Left cardiac atrium (tissue), 4 donors: ENCODE measurements at regions not wholly inside any gene's neighbourhood (a gene's known extent, or its start where the extent isn't known, plus 50 kb on each side); places are given as distances from the start of the nearest gene placed in this dataset.
"Not testable (repeated sequence)": the region's sequence is repeated elsewhere in the genome, so short reads cannot be mapped to it uniquely, and the experiment has no call there.

Experiments used
- ATAC-seq, 2 donors: fragments of 200-7000 bp; cut with Tn5 transposase; one replicate each; pipeline ENCODE4 v1.9.1; 2020; ENCODE audit warnings: mild to moderate bottlenecking in 2 of 2, moderate library complexity in 2 of 2
- DNase-seq: peaks from one replicate; pipeline ENCODE4 v3.0.0-alpha.2; 2020
- intact Hi-C, 2 donors: fragments of 100-400 bp; cut with DNase I; formaldehyde crosslinking; loops; one replicate each; pipeline versions ENCODE4 v1.14.1 to v1.15.1; 2022 to 2023
- donor health status: DM: no; HTN: yes; CAD: no.
- donor health status: DM: no; HTN: yes; CAD: no; lungs with severe emphysema.
- donor health status: DM: yes; HTN: yes; CAD: no.
- donor health status: Dilated cardiomyopathy.

- intact Hi-C loops, result no loop called here
- ATAC-seq (no peak), DNase-seq (no peak)
These were observed 525.0 kb upstream of the SEMA3D start for GRCh38 chr7:85711894-85712293.

- DNase-seq (no peak), ATAC-seq (no peak)
- intact Hi-C loops, result no loop called here
These were observed 524.1 kb upstream of the SEMA3D start for GRCh38 chr7:85710960-85711359.

- no peak for DNase-seq
- no peak for ATAC-seq
- intact Hi-C loops, result no loop called here
These were observed 521.4 kb upstream of the SEMA3D start for GRCh38 chr7:85708221-85708620.

- DNase-seq (no peak), ATAC-seq (no peak)
- intact Hi-C loops, result no loop called here
These were observed 518.2 kb upstream of the SEMA3D start for GRCh38 chr7:85705076-85705475.

GRCh38 chr7:85703251-85704010 lies 516.6 kb upstream of the SEMA3D start:
- no peak for DNase-seq
- intact Hi-C loops, result no loop called here
- ATAC-seq, result no peak

GRCh38 chr7:85702348-85702747 lies 515.5 kb upstream of the SEMA3D start:
- ATAC-seq (no peak), DNase-seq (no peak)
- intact Hi-C loops, result no loop called here

GRCh38 chr7:85699482-85699881 lies 512.6 kb upstream of the SEMA3D start:
- intact Hi-C loops, result no loop called here
- DNase-seq (no peak), ATAC-seq (no peak)

- no peak for DNase-seq
- intact Hi-C loops, result no loop called here
- no peak for ATAC-seq
These were observed 508.7 kb upstream of the SEMA3D start for GRCh38 chr7:85695533-85695932.

- ATAC-seq (no peak), DNase-seq (no peak)
- intact Hi-C loops, result no loop called here
These were observed 508.2 kb upstream of the SEMA3D start for GRCh38 chr7:85695041-85695440.

GRCh38 chr7:85693326-85693725 lies 506.5 kb upstream of the SEMA3D start:
- DNase-seq (no peak), ATAC-seq (no peak)
- intact Hi-C loops, result no loop called here

- intact Hi-C loops, result no loop called here
- no peak for ATAC-seq
- DNase-seq, result no peak
These were observed 501.9 kb upstream of the SEMA3D start for GRCh38 chr7:85688712-85689111.

- ATAC-seq (no peak), DNase-seq (no peak)
- intact Hi-C loops, result no loop called here
These were observed 499.7 kb upstream of the SEMA3D start for GRCh38 chr7:85686401-85687181.

- intact Hi-C loops, result no loop called here
- DNase-seq (no peak), ATAC-seq (no peak)
These were observed 499.0 kb upstream of the SEMA3D start for GRCh38 chr7:85685901-85686300.

- DNase-seq (no peak), ATAC-seq (no peak)
- intact Hi-C loops, result no loop called here
These were observed 496.2 kb upstream of the SEMA3D start for GRCh38 chr7:85682833-85683620.

- no peak for ATAC-seq
- DNase-seq, result no peak
- intact Hi-C loops, result no loop called here
These were observed 494.4 kb upstream of the SEMA3D start for GRCh38 chr7:85681241-85681640.

- DNase-seq, ATAC-seq, intact Hi-C loops: not testable (repeated sequence)
These were observed 488.2 kb upstream of the SEMA3D start for GRCh38 chr7:85675093-85675492.

- intact Hi-C loops, result no loop called here
These were observed 487.0 kb upstream of the SEMA3D start for GRCh38 chr7:85673876-85674275.

GRCh38 chr7:85669225-85669624 lies 482.4 kb upstream of the SEMA3D start:
- intact Hi-C loops, result no loop called here
- no peak for ATAC-seq
- DNase-seq, result no peak

More at GRCh38 chr7:85673876-85674275, 487.0 kb upstream of the SEMA3D start:
- DNase-seq, result no peak
- no peak for ATAC-seq

- ATAC-seq (no peak), DNase-seq (no peak)
- intact Hi-C loops, result no loop called here
These were observed 477.5 kb upstream of the SEMA3D start for GRCh38 chr7:85664341-85664740.

- no peak for DNase-seq
- intact Hi-C loops, result no loop called here
- ATAC-seq, result no peak
These were observed 472.5 kb upstream of the SEMA3D start for GRCh38 chr7:85659364-85659763.
